ENCODE measurements at regions not wholly inside any gene's neighbourhood (a gene's known extent, or its start where the extent isn't known, plus 50 kb on each side); places are given as distances from the start of the nearest gene placed in this dataset.

DNA sequence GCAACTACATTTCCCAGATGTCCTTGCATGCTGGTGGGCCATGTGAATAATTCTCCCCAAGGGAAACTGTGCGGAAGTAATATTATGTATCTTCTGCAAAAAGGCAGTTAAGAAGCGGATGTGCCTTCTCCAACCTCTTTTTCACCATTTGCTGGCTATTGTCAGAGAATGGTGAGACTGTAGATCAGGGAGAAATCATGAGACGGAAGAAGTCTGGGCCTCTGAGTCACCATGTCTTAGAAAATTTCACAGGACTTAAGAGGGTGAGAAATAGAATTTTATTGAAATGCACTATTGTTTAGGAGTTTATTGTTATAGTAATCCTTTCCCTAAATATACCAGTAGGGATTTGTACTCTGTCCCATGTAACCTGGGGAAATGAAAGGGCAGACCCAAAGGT lies 298.7 kb upstream of the ZC3H12C start:
- no peak for DNase-seq (ENCODE audit: low spot score)
- H3K4me3 Mint-ChIP-seq = no peak overlapping the region
- Histone ChIP-seq H2AFZ (replicated peaks) (no peak overlapping the region), H3K27me3 (no peaks in the 10 kb centered on the region), H3F3A (ENCODE audit: low read depth) (no peaks in the 10 kb centered on the region), H3K36me3 (no peaks in the 10 kb centered on the region), H3K79me2 (ENCODE audit: low read depth) (no peaks in the 10 kb centered on the region), H3K4me2 (no peak overlapping the region), H3K9ac (no peak overlapping the region), H3K27ac (no peak overlapping the region), H4K20me1 (ENCODE audit: low read depth) (no peaks in the 10 kb centered on the region), H3K4me3 (no peak overlapping the region), H3K9me3 (ENCODE audit: low read depth) (no peaks in the 10 kb centered on the region), H3K4me1 (no peaks in the 10 kb centered on the region)
- TF ChIP-seq EZH2 (IDR thresholded peaks at IDR 0.05) = no peak
- peak overlapping the region; percentile 53 for H3K27ac Mint-ChIP-seq
- H3K4me1 Mint-ChIP-seq = peaks cover 10% of the 10 kb centered on the region
- H3K27me3 Mint-ChIP-seq (ENCODE audit: insufficient read depth, low read depth) = no peaks in the 10 kb centered on the region
- peaks cover 3% of the 10 kb centered on the region for H3K36me3 Mint-ChIP-seq
- H3K9me3 Mint-ChIP-seq = peaks cover 16% of the 10 kb centered on the region

DNA sequence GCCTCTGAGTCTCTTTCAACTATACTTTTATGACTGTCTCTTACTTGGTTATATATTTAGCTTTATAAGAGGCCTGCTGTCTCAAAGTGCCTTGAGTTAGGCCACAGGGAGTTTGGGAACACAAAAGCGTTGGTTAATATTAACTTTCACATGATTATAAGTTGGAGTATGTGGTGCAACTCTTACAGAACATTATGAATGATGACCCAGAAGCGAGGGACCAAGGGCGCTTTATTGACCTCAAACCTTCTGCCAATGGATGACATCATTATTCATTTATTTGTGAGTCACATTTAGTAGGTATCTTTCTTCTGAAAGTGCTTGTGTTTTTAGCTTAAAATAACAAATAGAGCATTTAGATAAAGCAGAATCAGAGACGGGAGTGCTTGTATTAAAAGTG lies 298.0 kb upstream of the ZC3H12C start:
- TF ChIP-seq EZH2 (IDR thresholded peaks at IDR 0.05) (no peak), EZH2phosphoT487 (IDR thresholded peaks at IDR 0.05) (no peak)
- TF ChIP-seq, protein P1, sequence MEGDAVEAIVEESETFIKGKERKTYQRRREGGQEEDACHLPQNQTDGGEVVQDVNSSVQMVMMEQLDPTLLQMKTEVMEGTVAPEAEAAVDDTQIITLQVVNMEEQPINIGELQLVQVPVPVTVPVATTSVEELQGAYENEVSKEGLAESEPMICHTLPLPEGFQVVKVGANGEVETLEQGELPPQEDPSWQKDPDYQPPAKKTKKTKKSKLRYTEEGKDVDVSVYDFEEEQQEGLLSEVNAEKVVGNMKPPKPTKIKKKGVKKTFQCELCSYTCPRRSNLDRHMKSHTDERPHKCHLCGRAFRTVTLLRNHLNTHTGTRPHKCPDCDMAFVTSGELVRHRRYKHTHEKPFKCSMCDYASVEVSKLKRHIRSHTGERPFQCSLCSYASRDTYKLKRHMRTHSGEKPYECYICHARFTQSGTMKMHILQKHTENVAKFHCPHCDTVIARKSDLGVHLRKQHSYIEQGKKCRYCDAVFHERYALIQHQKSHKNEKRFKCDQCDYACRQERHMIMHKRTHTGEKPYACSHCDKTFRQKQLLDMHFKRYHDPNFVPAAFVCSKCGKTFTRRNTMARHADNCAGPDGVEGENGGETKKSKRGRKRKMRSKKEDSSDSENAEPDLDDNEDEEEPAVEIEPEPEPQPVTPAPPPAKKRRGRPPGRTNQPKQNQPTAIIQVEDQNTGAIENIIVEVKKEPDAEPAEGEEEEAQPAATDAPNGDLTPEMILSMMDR (IDR thresholded peaks at IDR 0.05) = no peak
- H4K20me1 ChIP-seq (ENCODE audit: low read depth) = no peaks in the 10 kb centered on the region
- peaks cover 3% of the 10 kb centered on the region for H3K36me3 Mint-ChIP-seq
- no peak overlapping the region for H3K4me3 ChIP-seq
- H3K4me1 ChIP-seq = no peaks in the 10 kb centered on the region
- no peak overlapping the region for H3K27ac ChIP-seq
- no peak overlapping the region for H3K4me3 Mint-ChIP-seq
- no peaks in the 10 kb centered on the region for H3K36me3 ChIP-seq
- H3K9ac ChIP-seq = no peak overlapping the region
- no peaks in the 10 kb centered on the region for H3K27me3 Mint-ChIP-seq (ENCODE audit: insufficient read depth, low read depth)
- peaks cover 12% of the 10 kb centered on the region for H3K9me3 Mint-ChIP-seq
- no peaks in the 10 kb centered on the region for H3K9me3 ChIP-seq (ENCODE audit: low read depth)
- no peak for DNase-seq (ENCODE audit: low spot score)
- H3K27ac Mint-ChIP-seq = no peak overlapping the region
- H3K4me1 Mint-ChIP-seq = peaks cover 8% of the 10 kb centered on the region
- H3K4me2 ChIP-seq = no peak overlapping the region
- no peaks in the 10 kb centered on the region for H3K79me2 ChIP-seq (ENCODE audit: low read depth)
- no peak overlapping the region for H2AFZ ChIP-seq (replicated peaks)
- H3F3A ChIP-seq (ENCODE audit: low read depth) = no peaks in the 10 kb centered on the region
- no peaks in the 10 kb centered on the region for H3K27me3 ChIP-seq

DNA sequence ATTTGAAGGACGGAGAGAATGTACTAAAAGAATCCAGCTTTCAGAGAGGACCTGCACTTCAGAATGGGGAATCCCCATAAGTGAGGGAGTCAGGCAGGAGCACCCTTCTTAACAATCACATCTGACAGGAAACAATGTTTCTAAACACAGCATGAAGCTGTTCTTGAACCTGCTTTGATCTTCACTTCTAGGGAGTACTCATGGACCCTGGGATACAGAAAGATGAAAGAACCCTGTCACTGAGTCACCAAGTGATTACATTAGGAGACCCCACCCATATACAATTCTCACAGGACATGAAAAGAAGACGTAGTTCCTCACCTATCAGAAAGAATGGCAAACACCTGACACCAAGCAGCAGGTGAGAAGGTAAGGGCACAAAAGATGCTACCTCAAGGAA lies 296.9 kb upstream of the ZC3H12C start:
- Histone ChIP-seq H3K79me2 (ENCODE audit: low read depth) (no peaks in the 10 kb centered on the region), H3K36me3 (no peaks in the 10 kb centered on the region), H3K9me3 (ENCODE audit: low read depth) (no peaks in the 10 kb centered on the region), H2AFZ (replicated peaks) (no peak overlapping the region), H3K27me3 (no peaks in the 10 kb centered on the region), H3K9ac (no peak overlapping the region), H3K27ac (no peak overlapping the region), H4K20me1 (ENCODE audit: low read depth) (no peaks in the 10 kb centered on the region), H3F3A (ENCODE audit: low read depth) (no peaks in the 10 kb centered on the region), H3K4me3 (no peak overlapping the region), H3K4me2 (no peak overlapping the region), H3K4me1 (no peaks in the 10 kb centered on the region)
- TF ChIP-seq EZH2 (IDR thresholded peaks at IDR 0.05) (no peak), EZH2phosphoT487 (IDR thresholded peaks at IDR 0.05) (no peak)
- TF ChIP-seq, protein P1 (IDR thresholded peaks at IDR 0.05) = no peak
- Mint-ChIP-seq H3K27ac (no peak overlapping the region), H3K27me3 (ENCODE audit: insufficient read depth, low read depth) (no peaks in the 10 kb centered on the region), H3K4me1 (peaks cover 8% of the 10 kb centered on the region), H3K4me3 (no peak overlapping the region), H3K36me3 (peaks cover 3% of the 10 kb centered on the region), H3K9me3 (peaks cover 12% of the 10 kb centered on the region)
- DNase-seq (ENCODE audit: low spot score) = no peak

DNA sequence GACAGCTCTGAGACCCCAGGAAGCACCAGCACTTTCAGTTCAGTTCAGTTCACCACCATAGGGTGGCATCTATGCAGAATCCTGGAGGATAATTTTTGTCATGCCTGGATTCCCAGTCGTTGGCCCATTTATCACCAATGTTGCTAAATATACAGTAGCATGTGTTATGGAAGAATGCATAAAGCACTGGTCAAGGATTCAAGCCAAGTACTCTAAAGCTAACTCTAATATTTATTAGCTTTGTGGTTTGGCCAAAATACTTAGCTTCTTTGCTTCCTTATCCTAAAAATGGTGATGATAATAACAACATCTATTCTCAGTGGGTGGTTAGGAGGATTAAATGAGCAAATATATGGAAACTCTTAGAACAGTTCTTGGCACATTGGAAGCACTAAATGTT lies 294.7 kb upstream of the ZC3H12C start:
- peaks cover 2% of the 10 kb centered on the region for H3K27me3 Mint-ChIP-seq (ENCODE audit: insufficient read depth, low read depth)
- H3K9me3 Mint-ChIP-seq = peaks cover 6% of the 10 kb centered on the region
- TF ChIP-seq, protein P1 (IDR thresholded peaks at IDR 0.05) = no peak
- TF ChIP-seq EZH2 (IDR thresholded peaks at IDR 0.05) = no peak
- TF ChIP-seq EZH2phosphoT487 (IDR thresholded peaks at IDR 0.05) = no peak

More for the DNA sequence above, 294.7 kb upstream of the ZC3H12C start:
- H3K9me3 ChIP-seq (ENCODE audit: low read depth) = no peaks in the 10 kb centered on the region
- no peaks in the 10 kb centered on the region for H3F3A ChIP-seq (ENCODE audit: low read depth)
- no peak overlapping the region for H2AFZ ChIP-seq (replicated peaks)
- H3K27ac Mint-ChIP-seq = no peak overlapping the region
- no peaks in the 10 kb centered on the region for H3K79me2 ChIP-seq (ENCODE audit: low read depth)
- peaks cover 3% of the 10 kb centered on the region for H3K36me3 Mint-ChIP-seq
- H3K4me1 Mint-ChIP-seq = peaks cover 8% of the 10 kb centered on the region
- no peak overlapping the region for H3K4me3 Mint-ChIP-seq
- H3K4me2 ChIP-seq = no peak overlapping the region
- H3K36me3 ChIP-seq = no peaks in the 10 kb centered on the region
- H3K4me3 ChIP-seq = no peak overlapping the region
- H3K27ac ChIP-seq = no peak overlapping the region
- H3K4me1 ChIP-seq = no peaks in the 10 kb centered on the region
- no peaks in the 10 kb centered on the region for H4K20me1 ChIP-seq (ENCODE audit: low read depth)
- DNase-seq (ENCODE audit: low spot score) = no peak
- H3K9ac ChIP-seq = no peak overlapping the region
- no peaks in the 10 kb centered on the region for H3K27me3 ChIP-seq
